ENCODE measurements at regions not wholly inside any gene's neighbourhood (a gene's known extent, or its start where the extent isn't known, plus 50 kb on each side); places are given as distances from the start of the nearest gene placed in this dataset.

- TF ChIP-seq, protein P1, sequence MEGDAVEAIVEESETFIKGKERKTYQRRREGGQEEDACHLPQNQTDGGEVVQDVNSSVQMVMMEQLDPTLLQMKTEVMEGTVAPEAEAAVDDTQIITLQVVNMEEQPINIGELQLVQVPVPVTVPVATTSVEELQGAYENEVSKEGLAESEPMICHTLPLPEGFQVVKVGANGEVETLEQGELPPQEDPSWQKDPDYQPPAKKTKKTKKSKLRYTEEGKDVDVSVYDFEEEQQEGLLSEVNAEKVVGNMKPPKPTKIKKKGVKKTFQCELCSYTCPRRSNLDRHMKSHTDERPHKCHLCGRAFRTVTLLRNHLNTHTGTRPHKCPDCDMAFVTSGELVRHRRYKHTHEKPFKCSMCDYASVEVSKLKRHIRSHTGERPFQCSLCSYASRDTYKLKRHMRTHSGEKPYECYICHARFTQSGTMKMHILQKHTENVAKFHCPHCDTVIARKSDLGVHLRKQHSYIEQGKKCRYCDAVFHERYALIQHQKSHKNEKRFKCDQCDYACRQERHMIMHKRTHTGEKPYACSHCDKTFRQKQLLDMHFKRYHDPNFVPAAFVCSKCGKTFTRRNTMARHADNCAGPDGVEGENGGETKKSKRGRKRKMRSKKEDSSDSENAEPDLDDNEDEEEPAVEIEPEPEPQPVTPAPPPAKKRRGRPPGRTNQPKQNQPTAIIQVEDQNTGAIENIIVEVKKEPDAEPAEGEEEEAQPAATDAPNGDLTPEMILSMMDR (IDR thresholded peaks at IDR 0.05; ENCODE audit: insufficient read depth, low read length, poor library complexity, severe bottlenecking): no peak
- Histone ChIP-seq H3K27me3 (ENCODE audit: control insufficient read depth, insufficient read depth, low read length) (no peaks in the 10 kb centered on the region), H3K4me3 (ENCODE audit: low read depth, low read length) (no peak overlapping the region), H3K36me3 (ENCODE audit: control insufficient read depth, insufficient read depth, low read length) (no peaks in the 10 kb centered on the region)
- no peak for DNase-seq (ENCODE audit: low read depth)
Observed at GRCh38 chr6:71642793-71643192, 243.6 kb upstream of the RIMS1 start.

- H3K4me3 ChIP-seq (ENCODE audit: low read depth, low read length): no peak overlapping the region
- DNase-seq (ENCODE audit: low read depth): no peak
- TF ChIP-seq, protein P1 (IDR thresholded peaks at IDR 0.05; ENCODE audit: insufficient read depth, low read length, poor library complexity, severe bottlenecking): no peak
- H3K27me3 ChIP-seq (ENCODE audit: control insufficient read depth, insufficient read depth, low read length): no peaks in the 10 kb centered on the region
- H3K36me3 ChIP-seq (ENCODE audit: control insufficient read depth, insufficient read depth, low read length): no peaks in the 10 kb centered on the region
Observed at GRCh38 chr6:71645299-71645698, 241.1 kb upstream of the RIMS1 start.

DNA sequence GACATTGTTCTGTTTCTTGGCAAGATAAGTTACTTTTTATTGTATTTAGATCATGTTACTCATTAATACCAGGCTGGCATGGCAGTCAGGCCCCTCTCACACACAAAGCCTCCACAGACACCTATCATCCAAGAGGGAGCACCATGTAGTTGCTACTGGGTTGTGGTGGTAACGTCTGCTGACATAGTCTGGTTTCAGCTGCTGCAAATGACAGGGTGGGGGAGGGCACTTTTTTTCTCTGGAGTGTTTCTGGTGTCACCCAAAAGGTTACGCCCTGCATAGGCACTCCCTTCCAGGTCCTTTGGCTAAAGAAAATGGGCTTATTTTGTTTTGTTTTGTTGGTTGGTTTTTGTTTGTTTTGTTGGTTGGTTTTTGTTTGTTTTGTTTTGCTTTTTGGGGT, 236.4 kb upstream of the RIMS1 start:
- no peak for DNase-seq (ENCODE audit: low read depth)
- Histone ChIP-seq H3K27me3 (ENCODE audit: control insufficient read depth, insufficient read depth, low read length) (no peaks in the 10 kb centered on the region), H3K4me3 (ENCODE audit: low read depth, low read length) (no peak overlapping the region), H3K36me3 (ENCODE audit: control insufficient read depth, insufficient read depth, low read length) (no peaks in the 10 kb centered on the region)
- TF ChIP-seq, protein P1 (IDR thresholded peaks at IDR 0.05; ENCODE audit: insufficient read depth, low read length, poor library complexity, severe bottlenecking): no peak

- no peak for DNase-seq (ENCODE audit: low read depth)
- H3K27me3 ChIP-seq (ENCODE audit: control insufficient read depth, insufficient read depth, low read length): no peaks in the 10 kb centered on the region
- no peaks in the 10 kb centered on the region for H3K36me3 ChIP-seq (ENCODE audit: control insufficient read depth, insufficient read depth, low read length)
- TF ChIP-seq, protein P1 (IDR thresholded peaks at IDR 0.05; ENCODE audit: insufficient read depth, low read length, poor library complexity, severe bottlenecking): no peak
- H3K4me3 ChIP-seq (ENCODE audit: low read depth, low read length): no peak overlapping the region
Observed at GRCh38 chr6:71651636-71652035, 234.7 kb upstream of the RIMS1 start.

GRCh38 chr6:71656121-71656520, 230.2 kb upstream of the RIMS1 start:
- no peak for DNase-seq (ENCODE audit: low read depth)
- Histone ChIP-seq H3K36me3 (ENCODE audit: control insufficient read depth, insufficient read depth, low read length) (no peaks in the 10 kb centered on the region), H3K4me3 (ENCODE audit: low read depth, low read length) (no peak overlapping the region), H3K27me3 (ENCODE audit: control insufficient read depth, insufficient read depth, low read length) (no peaks in the 10 kb centered on the region)
- TF ChIP-seq, protein P1 (IDR thresholded peaks at IDR 0.05; ENCODE audit: insufficient read depth, low read length, poor library complexity, severe bottlenecking): no peak

DNA sequence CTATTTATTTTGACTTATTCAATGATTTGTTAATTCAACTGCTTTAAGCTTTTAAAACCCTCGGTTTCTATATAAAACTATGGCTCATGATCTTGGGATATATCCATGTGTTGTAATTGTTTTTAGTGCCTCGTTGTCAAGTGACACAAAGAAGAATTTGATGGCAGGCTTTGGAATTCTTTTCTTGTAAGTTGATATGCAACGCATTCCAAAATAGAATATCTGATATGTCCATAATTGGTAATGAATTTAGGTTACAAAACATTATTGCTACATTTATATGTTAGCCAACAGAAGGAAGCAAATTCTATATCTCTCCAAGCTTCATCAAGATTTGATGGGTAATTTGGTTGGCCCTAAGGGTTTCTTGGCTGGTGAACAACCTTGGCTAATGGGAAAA, 220.4 kb upstream of the RIMS1 start:
- no peaks in the 10 kb centered on the region for H3K27me3 ChIP-seq (ENCODE audit: control insufficient read depth, insufficient read depth, low read length)
- no peak overlapping the region for H3K4me3 ChIP-seq (ENCODE audit: low read depth, low read length)
- DNase-seq (ENCODE audit: low read depth): no peak
- no peaks in the 10 kb centered on the region for H3K36me3 ChIP-seq (ENCODE audit: control insufficient read depth, insufficient read depth, low read length)
- TF ChIP-seq, protein P1 (IDR thresholded peaks at IDR 0.05; ENCODE audit: insufficient read depth, low read length, poor library complexity, severe bottlenecking): no peak
